B cell (primary cell): ENCODE measurements at regions not wholly inside any gene's neighbourhood (a gene's known extent, or its start where the extent isn't known, plus 50 kb on each side); places are given as distances from the start of the nearest gene placed in this dataset.

Source experiments
- ATAC-seq: fragments of 200-7000 bp; cut with Tn5 transposase; one replicate; pipeline ENCODE4 v1.10.0; 2021; ENCODE audit warnings: low read depth, mild to moderate bottlenecking, moderate number of reproducible peaks, moderate library complexity
- CTCF ChIA-PET: fragments of 350-600 bp; sonication (Branson Sonifier 250); formaldehyde crosslinking; loops from one replicate; lab custom pipeline; 2021; ENCODE audit warnings: antibody characterized with exemption, inconsistent platforms; lab: Charles Lee
- POLR2A ChIA-PET: fragments of 350-600 bp; sonication (Branson Sonifier 250); formaldehyde crosslinking; loops from one replicate; lab custom pipeline; 2021; ENCODE audit warnings: antibody characterized with exemption; lab: Charles Lee
- DNase-seq: peaks from one replicate; pipeline ENCODE4 v3.0.0; 2013
- H2AFZ ChIP-seq: 2 replicates; pipeline ENCODE4 v1.6.1; 2012; ENCODE audit warnings: mild to moderate bottlenecking, low read depth, low read length; ENCODE audit not compliant: insufficient read depth, poor library complexity, severe bottlenecking
- H3K27ac ChIP-seq, 2 donors: 1 replicate in 1 of 2; 2 replicates in 1 of 2; pipeline ENCODE4 v1.5.1; 2012 to 2013; ENCODE audit warnings: low read length in 2 of 2, mild to moderate bottlenecking in 2 of 2, moderate library complexity in 1 of 2
- H3K27me3 ChIP-seq, 4 experiments: fragments of 200-600 bp in 1 of 4; sonication (generic) in 1 of 4; replicated peaks in 1 of 4; 1 replicate in 2 of 4; 2 replicates in 2 of 4; pipeline versions ENCODE4 v1.6.1 to v1.7.0; 2013 to 2016; ENCODE audit warnings: low read length in 3 of 4, mild to moderate bottlenecking in 2 of 4, mixed read lengths in 1 of 4, moderate library complexity in 1 of 4; ENCODE audit not compliant: insufficient read depth in 4 of 4, control insufficient read depth in 3 of 4; ENCODE audit errors: control extremely low read depth in 1 of 4
- H3K36me3 ChIP-seq, 2 experiments: replicated peaks in 1 of 2; 1 replicate in 1 of 2; 2 replicates in 1 of 2; pipeline versions ENCODE4 v1.6.1 to v1.7.1; 2013; ENCODE audit warnings: low read length in 1 of 2; ENCODE audit not compliant: insufficient read depth in 2 of 2, control insufficient read depth in 1 of 2; ENCODE audit errors: control extremely low read depth in 1 of 2, extremely low read depth in 1 of 2
- H3K4me1 ChIP-seq, 2 donors: fragments of 200-600 bp in 1 of 2; sonication (generic) in 1 of 2; 1 replicate in 1 of 2; 2 replicates in 1 of 2; pipeline versions ENCODE4 v1.5.1 to v1.6.1; 2013 to 2017; ENCODE audit warnings: low read length in 2 of 2; ENCODE audit not compliant: control insufficient read depth in 2 of 2, insufficient read depth in 2 of 2
- H3K4me2 ChIP-seq: replicated peaks from 2 replicates; pipeline ENCODE3; 2012; ENCODE audit warnings: mild to moderate bottlenecking, low read depth, low read length; ENCODE audit not compliant: poor library complexity, severe bottlenecking
- H3K4me3 ChIP-seq, 5 experiments: fragments of 200-600 bp in 1 of 5; sonication (generic) in 1 of 5; 1 replicate in 3 of 5; 2 replicates in 2 of 5; pipeline versions ENCODE4 v1.5.1 to v1.7.0; 2011 to 2016; ENCODE audit warnings: low read length in 4 of 5, mild to moderate bottlenecking in 4 of 5, low read depth in 2 of 5, control low read depth in 1 of 5, moderate library complexity in 1 of 5; ENCODE audit not compliant: insufficient read depth in 1 of 5; ENCODE audit errors: control extremely low read depth in 1 of 5, extremely low read depth in 1 of 5
- H3K79me2 ChIP-seq: fragments of 200-600 bp; sonication (generic); one replicate; pipeline ENCODE4 v1.6.0; 2016; ENCODE audit warnings: low read length; ENCODE audit not compliant: control insufficient read depth, insufficient read depth
- H3K9ac ChIP-seq: fragments of 200-600 bp; sonication (generic); 2 replicates; pipeline ENCODE4 v1.6.1; 2017; ENCODE audit warnings: mild to moderate bottlenecking, low read length, moderate library complexity
- H3K9me3 ChIP-seq, 3 donors: one replicate each; pipeline versions ENCODE4 v1.6.1 to v1.7.1; 2013; ENCODE audit warnings: low read length in 2 of 3; ENCODE audit not compliant: control insufficient read depth in 2 of 3, insufficient read depth in 1 of 3; ENCODE audit errors: control extremely low read depth in 1 of 3
- H4K20me1 ChIP-seq: 2 replicates; pipeline ENCODE4 v1.6.0; 2012; ENCODE audit warnings: mild to moderate bottlenecking, low read length; ENCODE audit not compliant: insufficient read depth, control insufficient read depth, poor library complexity, severe bottlenecking
- H3K27ac Mint-ChIP-seq: one replicate; pipeline ENCODE4 v1.8.0; 2021; ENCODE audit warnings: mixed read lengths
- H3K27me3 Mint-ChIP-seq: one replicate; pipeline ENCODE4 v1.8.0; 2021; ENCODE audit warnings: mixed read lengths
- H3K4me1 Mint-ChIP-seq: one replicate; pipeline ENCODE4 v1.8.0; 2021; ENCODE audit warnings: mixed read lengths
- H3K4me3 Mint-ChIP-seq: one replicate; pipeline ENCODE4 v1.8.0; 2021; ENCODE audit warnings: mixed read lengths
- H3K9me3 Mint-ChIP-seq: one replicate; pipeline ENCODE4 v1.8.0; 2022; ENCODE audit warnings: mixed read lengths; ENCODE audit not compliant: insufficient read depth
- EZH2 ChIP-seq: IDR thresholded peaks from 2 replicates; pipeline ENCODE4 v1.6.1; 2012; ENCODE audit warnings: borderline replicate concordance, low read depth, mild to moderate bottlenecking, moderate library complexity, low read length; ENCODE audit not compliant: insufficient read depth, poor library complexity, severe bottlenecking
- WGBS: methylation state at CpG from one replicate; pipeline ENCODE4 v1.1.5; 2013; ENCODE audit warnings: missing lambda C conversion rate; ENCODE audit not compliant: insufficient coverage; 5-methylcytosine and 5-hydroxymethylcytosine counted together
- intact Hi-C: fragments of 100-400 bp; cut with micrococcal nuclease; formaldehyde crosslinking; loops from one replicate; pipeline ENCODE4 v1.10.0; 2022
- TF ChIP-seq, protein P1 (sequence below): fragments of 200-600 bp; IDR thresholded peaks from one replicate; pipeline ENCODE4 v1.8.0; 2022; ENCODE audit warnings: antibody characterized with exemption, mild to moderate bottlenecking

GRCh38 chr5:109998726-109999125 is 309.0 kb downstream of the MAN2A1 start:
- no peaks in the 10 kb centered on the region for H3K27me3 ChIP-seq
- no peak for TF ChIP-seq EZH2
- TF ChIP-seq, protein P1, sequence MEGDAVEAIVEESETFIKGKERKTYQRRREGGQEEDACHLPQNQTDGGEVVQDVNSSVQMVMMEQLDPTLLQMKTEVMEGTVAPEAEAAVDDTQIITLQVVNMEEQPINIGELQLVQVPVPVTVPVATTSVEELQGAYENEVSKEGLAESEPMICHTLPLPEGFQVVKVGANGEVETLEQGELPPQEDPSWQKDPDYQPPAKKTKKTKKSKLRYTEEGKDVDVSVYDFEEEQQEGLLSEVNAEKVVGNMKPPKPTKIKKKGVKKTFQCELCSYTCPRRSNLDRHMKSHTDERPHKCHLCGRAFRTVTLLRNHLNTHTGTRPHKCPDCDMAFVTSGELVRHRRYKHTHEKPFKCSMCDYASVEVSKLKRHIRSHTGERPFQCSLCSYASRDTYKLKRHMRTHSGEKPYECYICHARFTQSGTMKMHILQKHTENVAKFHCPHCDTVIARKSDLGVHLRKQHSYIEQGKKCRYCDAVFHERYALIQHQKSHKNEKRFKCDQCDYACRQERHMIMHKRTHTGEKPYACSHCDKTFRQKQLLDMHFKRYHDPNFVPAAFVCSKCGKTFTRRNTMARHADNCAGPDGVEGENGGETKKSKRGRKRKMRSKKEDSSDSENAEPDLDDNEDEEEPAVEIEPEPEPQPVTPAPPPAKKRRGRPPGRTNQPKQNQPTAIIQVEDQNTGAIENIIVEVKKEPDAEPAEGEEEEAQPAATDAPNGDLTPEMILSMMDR, result no peak
- H2AFZ ChIP-seq, result no peak overlapping the region
- H3K9ac ChIP-seq, result no peak overlapping the region
- H4K20me1 ChIP-seq, result no peaks in the 10 kb centered on the region
- no peak overlapping the region for H3K27ac ChIP-seq
- H3K79me2 ChIP-seq, result no peaks in the 10 kb centered on the region
- Mint-ChIP-seq H3K27ac (no peak overlapping the region), H3K4me1 (no peaks in the 10 kb centered on the region), H3K4me3 (no peak overlapping the region), H3K27me3 (peaks cover 8% of the 10 kb centered on the region), H3K9me3 (peaks cover 2% of the 10 kb centered on the region)
- H3K4me3 ChIP-seq, result no peak overlapping the region
- H3K9me3 ChIP-seq, result no peaks in the 10 kb centered on the region
- WGBS, result no CpG with 5 or more reads among the region's 2 CpGs
- H3K36me3 ChIP-seq, result no peaks in the 10 kb centered on the region
- no peak for DNase-seq
- intact Hi-C loops, result no loop called here
- no peak for ATAC-seq
- CTCF ChIA-PET, result no interaction called here
- H3K4me1 ChIP-seq, result no peaks in the 10 kb centered on the region
- no peak overlapping the region for H3K4me2 ChIP-seq
- POLR2A ChIA-PET, result no interaction called here

GRCh38 chr5:110001648-110002047 is 311.9 kb downstream of the MAN2A1 start:
- Histone ChIP-seq H3K4me3 (no peak overlapping the region), H3K27ac (no peak overlapping the region), H4K20me1 (no peaks in the 10 kb centered on the region), H3K4me2 (no peak overlapping the region), H3K36me3 (no peaks in the 10 kb centered on the region), H3K9ac (no peak overlapping the region), H3K79me2 (no peaks in the 10 kb centered on the region), H3K4me1 (no peaks in the 10 kb centered on the region), H3K27me3 (no peaks in the 10 kb centered on the region), H2AFZ (no peak overlapping the region), H3K9me3 (no peaks in the 10 kb centered on the region)
- CTCF ChIA-PET, result no interaction called here
- H3K9me3 Mint-ChIP-seq, result peaks cover 4% of the 10 kb centered on the region
- H3K27ac Mint-ChIP-seq, result no peak overlapping the region
- intact Hi-C loops, result no loop called here
- POLR2A ChIA-PET, result no interaction called here
- no peak for ATAC-seq
- peaks cover 8% of the 10 kb centered on the region for H3K27me3 Mint-ChIP-seq
- TF ChIP-seq, protein P1, result no peak
- no peak for TF ChIP-seq EZH2
- H3K4me1 Mint-ChIP-seq, result no peaks in the 10 kb centered on the region
- no peak for DNase-seq
- no peak overlapping the region for H3K4me3 Mint-ChIP-seq
- 89% methylated on average over 1 of the region's 1 CpG for WGBS
